ENCODE measurements at regions not wholly inside any gene's neighbourhood (a gene's known extent, or its start where the extent isn't known, plus 50 kb on each side); places are given as distances from the start of the nearest gene placed in this dataset.

DNA sequence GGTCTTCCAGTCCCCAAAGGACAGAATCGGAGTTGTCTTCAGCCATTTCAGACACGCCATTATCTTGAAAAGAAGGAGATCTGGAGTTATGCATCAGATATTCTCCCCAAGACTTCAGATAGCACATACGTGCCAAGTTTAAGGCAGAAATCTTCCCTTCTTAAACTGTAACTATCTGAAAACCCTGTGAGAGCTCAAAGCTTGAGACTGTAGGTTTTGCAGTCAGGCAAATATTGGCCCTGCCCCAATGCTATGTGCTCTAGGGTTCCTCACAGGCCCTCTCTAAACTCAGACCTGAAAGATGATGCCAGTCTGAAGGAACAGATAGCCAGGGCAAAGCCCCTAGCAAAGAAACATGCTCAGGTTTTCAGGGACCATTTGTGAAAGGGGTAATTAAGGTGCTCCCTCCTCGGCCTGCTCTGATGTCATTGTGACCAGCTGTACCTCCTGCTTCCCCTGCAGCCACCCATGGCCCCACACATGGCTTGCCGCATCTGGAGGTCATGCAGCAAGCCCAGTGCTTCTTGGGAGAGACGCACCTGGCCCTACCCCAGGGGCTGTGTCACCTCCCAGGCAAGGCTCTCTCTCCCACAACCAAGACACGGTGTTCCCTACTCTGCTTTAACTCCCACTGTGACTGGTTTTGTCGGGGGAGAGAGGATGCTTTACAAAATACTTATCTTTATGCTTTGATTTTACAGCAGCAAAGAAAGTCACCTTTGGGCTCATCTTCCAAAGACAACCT, 53.4 kb upstream of the POMGNT2 start:
- no peak for DNase-seq (ENCODE audit: low read depth, low spot score)
- H3K27ac ChIP-seq, result no peak overlapping the region
- no peak overlapping the region for H3K9ac ChIP-seq (ENCODE audit: insufficient read length)
- TF ChIP-seq FOXP2 (optimal IDR thresholded peaks at IDR 0.05; ENCODE audit: control extremely low read depth, extremely low read length, insufficient read depth), result no peak
- no peak for TF ChIP-seq POLR2AphosphoS5 (IDR thresholded peaks at IDR 0.05; ENCODE audit: borderline replicate concordance, low read depth, low read length)
- no peaks in the 10 kb centered on the region for H3K9me3 ChIP-seq (ENCODE audit: low read depth, low read length)
- H3K36me3 ChIP-seq (ENCODE audit: insufficient read depth, low read length), result no peaks in the 10 kb centered on the region
- no peak overlapping the region for H3K4me3 ChIP-seq

GRCh38 chr3:43156812-43157455, 51.1 kb upstream of the POMGNT2 start:
- no peak overlapping the region for H3K4me3 ChIP-seq
- DNase-seq (ENCODE audit: low read depth, low spot score), result no peak
- no peaks in the 10 kb centered on the region for H3K9me3 ChIP-seq (ENCODE audit: low read depth, low read length)
- no peak overlapping the region for H3K9ac ChIP-seq (ENCODE audit: insufficient read length)
- no peak for TF ChIP-seq POLR2AphosphoS5 (IDR thresholded peaks at IDR 0.05; ENCODE audit: borderline replicate concordance, low read depth, low read length)
- no peak for TF ChIP-seq FOXP2 (optimal IDR thresholded peaks at IDR 0.05; ENCODE audit: control extremely low read depth, extremely low read length, insufficient read depth)
- TF ChIP-seq EZH2 (IDR thresholded peaks at IDR 0.05), result no peak
- H3K27ac ChIP-seq, result no peak overlapping the region
- no peaks in the 10 kb centered on the region for H3K36me3 ChIP-seq (ENCODE audit: insufficient read depth, low read length)

- DNase-seq (ENCODE audit: low read depth, low spot score), result no peak
- Histone ChIP-seq H3K27ac (no peak overlapping the region), H3K4me3 (no peak overlapping the region), H3K9ac (ENCODE audit: insufficient read length) (no peak overlapping the region), H3K9me3 (ENCODE audit: low read depth, low read length) (no peaks in the 10 kb centered on the region), H3K36me3 (ENCODE audit: insufficient read depth, low read length) (no peaks in the 10 kb centered on the region)
- no peak for TF ChIP-seq POLR2AphosphoS5 (IDR thresholded peaks at IDR 0.05; ENCODE audit: borderline replicate concordance, low read depth, low read length)
- TF ChIP-seq FOXP2 (optimal IDR thresholded peaks at IDR 0.05; ENCODE audit: control extremely low read depth, extremely low read length, insufficient read depth), result no peak
- TF ChIP-seq EZH2 (IDR thresholded peaks at IDR 0.05), result no peak
Observed at GRCh38 chr3:43155464-43156121, 49.7 kb upstream of the POMGNT2 start.
